ENCODE measurements at regions not wholly inside any gene's neighbourhood (a gene's known extent, or its start where the extent isn't known, plus 50 kb on each side); places are given as distances from the start of the nearest gene placed in this dataset.

- WGBS (ENCODE audit: insufficient coverage): 100% methylated on average over 3 of the region's 4 CpGs
- Histone ChIP-seq H3K4me1 (ENCODE audit: control insufficient read depth, insufficient read depth, low read length) (no peaks in the 10 kb centered on the region), H3K27me3 (ENCODE audit: control insufficient read depth, insufficient read depth, low read length) (no peaks in the 10 kb centered on the region), H3K4me3 (ENCODE audit: low read depth, low read length) (no peak overlapping the region), H3K27ac (ENCODE audit: low read depth, low read length) (no peak overlapping the region), H3K36me3 (ENCODE audit: control insufficient read depth, insufficient read depth, low read length) (no peaks in the 10 kb centered on the region), H3K9me3 (ENCODE audit: control insufficient read depth, insufficient read depth, low read length) (peaks cover 8% of the 10 kb centered on the region)
- DNase-seq (ENCODE audit: low read depth in 4 of 6, low spot score in 6 of 6): no peak
Observed at GRCh38 chr20:39349240-39349639, 387.1 kb downstream of the DHX35 start.

GRCh38 chr20:39347626-39348025 is 385.5 kb downstream of the DHX35 start:
- no peak for DNase-seq (ENCODE audit: low read depth in 4 of 6, low spot score in 6 of 6)
- WGBS (ENCODE audit: insufficient coverage): 91% methylated on average over 5 of the region's 5 CpGs
- Histone ChIP-seq H3K36me3 (ENCODE audit: control insufficient read depth, insufficient read depth, low read length) (no peaks in the 10 kb centered on the region), H3K4me1 (ENCODE audit: control insufficient read depth, insufficient read depth, low read length) (no peaks in the 10 kb centered on the region), H3K27ac (ENCODE audit: low read depth, low read length) (no peak overlapping the region), H3K27me3 (ENCODE audit: control insufficient read depth, insufficient read depth, low read length) (no peaks in the 10 kb centered on the region), H3K4me3 (ENCODE audit: low read depth, low read length) (no peak overlapping the region), H3K9me3 (ENCODE audit: control insufficient read depth, insufficient read depth, low read length) (peaks cover 8% of the 10 kb centered on the region)

GRCh38 chr20:39342463-39342862 is 380.3 kb downstream of the DHX35 start:
- Histone ChIP-seq H3K4me1 (ENCODE audit: control insufficient read depth, insufficient read depth, low read length) (no peaks in the 10 kb centered on the region), H3K4me3 (ENCODE audit: low read depth, low read length) (no peak overlapping the region), H3K27me3 (ENCODE audit: control insufficient read depth, insufficient read depth, low read length) (no peaks in the 10 kb centered on the region), H3K27ac (ENCODE audit: low read depth, low read length) (no peak overlapping the region), H3K36me3 (ENCODE audit: control insufficient read depth, insufficient read depth, low read length) (no peaks in the 10 kb centered on the region), H3K9me3 (ENCODE audit: control insufficient read depth, insufficient read depth, low read length) (no peaks in the 10 kb centered on the region)
- DNase-seq (ENCODE audit: low read depth in 4 of 6, low spot score in 6 of 6): no peak
- WGBS (ENCODE audit: insufficient coverage): 100% methylated on average over 1 of the region's 1 CpG

- 67% methylated on average over 6 of the region's 6 CpGs for WGBS (ENCODE audit: insufficient coverage)
- Histone ChIP-seq H3K9me3 (ENCODE audit: control insufficient read depth, insufficient read depth, low read length) (no peaks in the 10 kb centered on the region), H3K4me3 (ENCODE audit: low read depth, low read length) (no peak overlapping the region), H3K27me3 (ENCODE audit: control insufficient read depth, insufficient read depth, low read length) (peaks cover 3% of the 10 kb centered on the region), H3K4me1 (ENCODE audit: control insufficient read depth, insufficient read depth, low read length) (no peaks in the 10 kb centered on the region), H3K36me3 (ENCODE audit: control insufficient read depth, insufficient read depth, low read length) (no peaks in the 10 kb centered on the region), H3K27ac (ENCODE audit: low read depth, low read length) (no peak overlapping the region)
- no peak for DNase-seq (ENCODE audit: low read depth in 4 of 6, low spot score in 6 of 6)
Observed at GRCh38 chr20:39338469-39339376, 376.6 kb downstream of the DHX35 start.

- WGBS (ENCODE audit: insufficient coverage): 20% methylated on average over 1 of the region's 3 CpGs
- H3K27ac ChIP-seq (ENCODE audit: low read depth, low read length): no peak overlapping the region
- H3K4me3 ChIP-seq (ENCODE audit: low read depth, low read length): no peak overlapping the region
- no peak for DNase-seq (ENCODE audit: low read depth in 4 of 6, low spot score in 6 of 6)
- no peaks in the 10 kb centered on the region for H3K9me3 ChIP-seq (ENCODE audit: control insufficient read depth, insufficient read depth, low read length)
- no peaks in the 10 kb centered on the region for H3K36me3 ChIP-seq (ENCODE audit: control insufficient read depth, insufficient read depth, low read length)
- H3K4me1 ChIP-seq (ENCODE audit: control insufficient read depth, insufficient read depth, low read length): no peaks in the 10 kb centered on the region
- H3K27me3 ChIP-seq (ENCODE audit: control insufficient read depth, insufficient read depth, low read length): peaks cover 5% of the 10 kb centered on the region
Observed at GRCh38 chr20:39333211-39333610, 371.1 kb downstream of the DHX35 start.

GRCh38 chr20:39328347-39328746 is 366.2 kb downstream of the DHX35 start:
- Histone ChIP-seq H3K27me3 (ENCODE audit: control insufficient read depth, insufficient read depth, low read length) (peaks cover 2% of the 10 kb centered on the region), H3K27ac (ENCODE audit: low read depth, low read length) (no peak overlapping the region), H3K4me3 (ENCODE audit: low read depth, low read length) (no peak overlapping the region), H3K4me1 (ENCODE audit: control insufficient read depth, insufficient read depth, low read length) (no peaks in the 10 kb centered on the region), H3K36me3 (ENCODE audit: control insufficient read depth, insufficient read depth, low read length) (no peaks in the 10 kb centered on the region), H3K9me3 (ENCODE audit: control insufficient read depth, insufficient read depth, low read length) (no peaks in the 10 kb centered on the region)
- DNase-seq (ENCODE audit: low read depth in 4 of 6, low spot score in 6 of 6): no peak
- 72% methylated on average over 3 of the region's 4 CpGs for WGBS (ENCODE audit: insufficient coverage)

- no peaks in the 10 kb centered on the region for H3K36me3 ChIP-seq (ENCODE audit: control insufficient read depth, insufficient read depth, low read length)
- no peaks in the 10 kb centered on the region for H3K9me3 ChIP-seq (ENCODE audit: control insufficient read depth, insufficient read depth, low read length)
- no peak overlapping the region for H3K27ac ChIP-seq (ENCODE audit: low read depth, low read length)
- no peak overlapping the region for H3K4me3 ChIP-seq (ENCODE audit: low read depth, low read length)
- peaks cover 2% of the 10 kb centered on the region for H3K27me3 ChIP-seq (ENCODE audit: control insufficient read depth, insufficient read depth, low read length)
- no CpG with 5 or more reads among the region's 3 CpGs for WGBS (ENCODE audit: insufficient coverage)
- H3K4me1 ChIP-seq (ENCODE audit: control insufficient read depth, insufficient read depth, low read length): no peaks in the 10 kb centered on the region
- DNase-seq (ENCODE audit: low read depth in 4 of 6, low spot score in 6 of 6): no peak
Observed at GRCh38 chr20:39326050-39326449, 363.9 kb downstream of the DHX35 start.

- H3K9me3 ChIP-seq (ENCODE audit: control insufficient read depth, insufficient read depth, low read length): no peaks in the 10 kb centered on the region
- H3K36me3 ChIP-seq (ENCODE audit: control insufficient read depth, insufficient read depth, low read length): no peaks in the 10 kb centered on the region
- H3K4me3 ChIP-seq (ENCODE audit: low read depth, low read length): no peak overlapping the region
- peaks cover 28% of the 10 kb centered on the region for H3K27me3 ChIP-seq (ENCODE audit: control insufficient read depth, insufficient read depth, low read length)
- H3K4me1 ChIP-seq (ENCODE audit: control insufficient read depth, insufficient read depth, low read length): no peaks in the 10 kb centered on the region
- WGBS (ENCODE audit: insufficient coverage): 37% methylated on average over 2 of the region's 2 CpGs
- no peak overlapping the region for H3K27ac ChIP-seq (ENCODE audit: low read depth, low read length)
- DNase-seq (ENCODE audit: low read depth in 4 of 6, low spot score in 6 of 6): no peak
Observed at GRCh38 chr20:39318911-39319310, 356.8 kb downstream of the DHX35 start.

GRCh38 chr20:39312676-39313075 is 350.5 kb downstream of the DHX35 start:
- DNase-seq (ENCODE audit: low read depth in 4 of 6, low spot score in 6 of 6): no peak
- Histone ChIP-seq H3K27ac (ENCODE audit: low read depth, low read length) (no peak overlapping the region), H3K36me3 (ENCODE audit: control insufficient read depth, insufficient read depth, low read length) (no peaks in the 10 kb centered on the region), H3K27me3 (ENCODE audit: control insufficient read depth, insufficient read depth, low read length) (peaks cover 29% of the 10 kb centered on the region), H3K4me3 (ENCODE audit: low read depth, low read length) (no peak overlapping the region), H3K9me3 (ENCODE audit: control insufficient read depth, insufficient read depth, low read length) (no peaks in the 10 kb centered on the region), H3K4me1 (ENCODE audit: control insufficient read depth, insufficient read depth, low read length) (peaks cover 3% of the 10 kb centered on the region)

GRCh38 chr20:39311851-39312506 is 349.8 kb downstream of the DHX35 start:
- no CpG with 5 or more reads among the region's 1 CpG for WGBS (ENCODE audit: insufficient coverage)
- H3K27me3 ChIP-seq (ENCODE audit: control insufficient read depth, insufficient read depth, low read length): peaks cover 29% of the 10 kb centered on the region

More at GRCh38 chr20:39311851-39312506, 349.8 kb downstream of the DHX35 start:
- no peaks in the 10 kb centered on the region for H3K36me3 ChIP-seq (ENCODE audit: control insufficient read depth, insufficient read depth, low read length)
- no peaks in the 10 kb centered on the region for H3K9me3 ChIP-seq (ENCODE audit: control insufficient read depth, insufficient read depth, low read length)
- no peak overlapping the region for H3K27ac ChIP-seq (ENCODE audit: low read depth, low read length)
- peaks cover 3% of the 10 kb centered on the region for H3K4me1 ChIP-seq (ENCODE audit: control insufficient read depth, insufficient read depth, low read length)
- H3K4me3 ChIP-seq (ENCODE audit: low read depth, low read length): no peak overlapping the region
- peak in 1 of 6 donors; percentile 63 for DNase-seq (ENCODE audit: low read depth in 4 of 6, low spot score in 6 of 6)
